DMS 273 (cell line): ENCODE measurements at regions not wholly inside any gene's neighbourhood (a gene's known extent, or its start where the extent isn't known, plus 50 kb on each side); places are given as distances from the start of the nearest gene placed in this dataset.

Experiments used
- DNase-seq: peaks from one replicate; lab custom pipeline; 2025; ENCODE audit not compliant: unreplicated experiment; lab: John Stamatoyannopoulos, UW

DNA sequence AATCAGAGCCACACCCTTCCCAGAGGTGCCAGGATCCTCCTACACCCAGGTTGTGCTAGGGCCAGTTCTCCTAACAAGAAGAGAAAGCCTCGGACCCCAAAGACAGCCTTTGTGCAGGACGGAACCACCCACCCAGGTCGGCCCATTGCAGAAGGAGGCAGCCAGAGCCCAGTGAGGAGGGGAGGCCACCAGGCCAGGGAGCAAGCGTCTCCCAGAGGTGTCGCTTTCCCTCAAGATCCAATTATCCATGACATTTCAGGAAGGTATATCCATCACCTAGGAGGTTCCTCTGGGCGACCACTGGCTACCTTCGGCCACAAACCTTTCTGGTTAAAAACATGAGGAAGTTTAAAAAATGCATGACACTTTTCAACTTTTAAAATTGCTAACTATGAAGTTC is 87.4 kb upstream of the THBS2 start:
- DNase-seq, result no peak

DNA sequence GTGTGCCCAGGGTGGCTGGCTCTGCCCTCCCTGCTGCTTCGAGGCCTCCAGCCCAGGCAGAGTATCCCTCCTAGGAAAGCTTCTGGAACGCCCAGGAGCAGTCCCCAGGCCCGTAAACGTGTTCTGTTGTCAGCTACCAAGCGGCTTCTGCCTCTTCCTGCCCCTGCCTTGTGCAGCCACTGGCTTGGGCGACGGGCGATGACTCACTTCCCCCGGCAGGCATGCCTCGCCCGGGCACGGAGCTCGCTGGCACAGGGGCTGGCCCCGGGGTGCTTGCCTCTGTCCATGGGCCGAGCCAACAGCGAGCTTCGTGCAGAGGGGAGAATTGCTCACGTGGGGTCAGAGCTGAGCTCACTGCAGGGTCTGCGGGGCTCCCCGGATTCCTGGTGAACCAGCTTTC is 86.7 kb upstream of the THBS2 start:
- DNase-seq, result peak; percentile 9

GRCh38 chr6:169339731-169340309 is 86.2 kb upstream of the THBS2 start:
- DNase-seq, result no peak

- DNase-seq, result no peak
These were observed 85.4 kb upstream of the THBS2 start for GRCh38 chr6:169339025-169339424.

DNA sequence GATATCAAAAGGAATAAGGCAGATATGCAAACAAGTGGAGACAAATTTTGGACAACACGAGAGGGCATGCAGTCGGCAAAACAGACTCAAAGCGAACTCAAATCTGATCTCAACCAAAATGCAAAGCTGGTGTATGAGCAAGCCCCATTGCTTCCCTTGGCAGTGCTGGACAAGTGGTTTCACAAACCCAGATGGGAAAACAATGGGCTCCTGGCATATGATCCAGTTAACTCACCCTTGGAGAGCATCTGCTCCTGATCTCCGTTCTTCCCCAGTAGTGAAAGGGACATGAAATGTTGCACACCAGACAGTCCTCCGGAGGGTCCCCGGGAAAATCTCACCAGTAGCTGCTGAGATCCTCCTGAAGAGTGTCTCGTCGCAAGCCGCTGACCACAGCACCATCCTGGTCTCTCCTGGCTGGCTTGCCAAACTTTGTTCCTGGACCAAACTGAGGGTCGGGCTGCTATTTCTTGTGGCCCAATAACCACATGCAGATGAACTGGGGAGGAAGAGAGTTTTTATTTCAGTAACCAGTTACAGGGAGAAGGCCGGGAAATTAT is 84.3 kb upstream of the THBS2 start:
- DNase-seq, result peak; percentile 8

GRCh38 chr6:169335301-169335700 is 81.7 kb upstream of the THBS2 start:
- no peak for DNase-seq

GRCh38 chr6:169332250-169332649 is 78.6 kb upstream of the THBS2 start:
- no peak for DNase-seq

GRCh38 chr6:169328112-169328801 is 74.6 kb upstream of the THBS2 start:
- no peak for DNase-seq

DNA sequence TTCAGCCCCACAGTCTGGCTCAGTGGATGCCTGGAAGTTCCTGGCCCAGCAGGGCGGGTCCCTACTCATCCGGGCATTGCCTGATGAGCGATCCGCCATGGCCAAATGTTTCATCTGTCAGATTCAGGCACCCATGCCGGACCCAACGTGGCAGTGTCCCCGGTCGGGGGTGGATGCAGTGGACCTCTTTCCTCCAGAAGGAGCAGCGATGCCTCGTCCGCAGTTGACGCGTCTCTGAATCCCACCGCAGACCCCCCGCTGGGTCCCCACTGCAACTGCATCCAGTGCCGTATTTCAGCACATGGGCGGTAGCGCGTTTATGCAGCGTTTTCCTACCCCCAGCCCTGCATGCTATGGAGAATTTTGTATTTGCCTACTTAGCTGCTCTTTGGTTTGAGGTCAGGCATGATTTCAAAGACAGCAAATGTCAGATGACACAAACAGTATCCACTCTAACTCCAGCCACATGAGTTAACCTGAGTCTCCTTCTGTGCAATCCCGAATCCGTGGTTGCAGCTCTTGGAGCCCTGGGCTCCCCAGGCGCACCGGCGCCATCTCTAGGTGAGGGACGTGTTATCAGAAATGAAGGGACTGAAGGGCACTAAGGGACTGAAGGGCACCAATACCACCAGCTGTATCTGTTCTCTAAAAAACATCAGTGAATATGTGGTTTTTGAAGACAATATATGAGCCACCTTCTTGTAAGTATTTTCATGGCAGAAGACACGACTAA is 72.6 kb upstream of the THBS2 start:
- peak; percentile 43 for DNase-seq

DNA sequence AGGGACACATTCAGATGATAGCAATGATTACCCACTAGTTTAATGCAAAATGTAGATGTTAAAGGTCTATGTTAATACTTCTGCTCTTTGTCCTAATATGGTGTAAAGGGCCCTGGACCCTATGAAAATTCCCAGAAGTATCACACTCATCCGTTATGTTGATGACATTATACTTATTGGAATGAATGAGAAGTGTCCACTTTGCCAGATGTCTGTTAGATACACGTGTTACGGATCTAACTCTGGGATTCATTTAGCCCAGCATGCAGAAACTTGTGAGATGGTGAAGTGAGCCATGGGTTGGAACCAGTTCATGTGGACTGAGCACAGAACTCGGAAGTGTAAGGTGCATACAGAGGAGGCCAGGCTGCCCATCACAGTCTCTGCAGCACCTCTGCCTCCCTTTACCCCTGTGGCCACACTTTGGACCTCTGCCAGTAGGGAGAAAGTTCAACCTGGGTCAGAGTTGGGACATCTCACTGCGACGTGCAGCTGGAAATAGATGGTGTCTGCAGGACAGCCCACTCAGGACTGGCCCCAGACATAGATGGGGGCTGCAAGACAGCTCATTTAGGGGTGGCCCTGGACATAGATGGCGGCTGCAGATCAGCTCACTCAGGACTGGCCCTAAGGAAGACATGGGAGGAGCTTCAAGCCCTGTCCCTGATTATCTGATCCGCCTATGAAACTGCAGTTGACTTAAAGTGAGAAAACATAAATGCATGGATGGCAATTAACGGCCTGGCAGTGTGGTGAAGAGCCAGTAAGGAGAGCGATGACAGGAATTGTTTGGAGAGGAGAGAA is 71.2 kb upstream of the THBS2 start:
- DNase-seq, result no peak

DNA sequence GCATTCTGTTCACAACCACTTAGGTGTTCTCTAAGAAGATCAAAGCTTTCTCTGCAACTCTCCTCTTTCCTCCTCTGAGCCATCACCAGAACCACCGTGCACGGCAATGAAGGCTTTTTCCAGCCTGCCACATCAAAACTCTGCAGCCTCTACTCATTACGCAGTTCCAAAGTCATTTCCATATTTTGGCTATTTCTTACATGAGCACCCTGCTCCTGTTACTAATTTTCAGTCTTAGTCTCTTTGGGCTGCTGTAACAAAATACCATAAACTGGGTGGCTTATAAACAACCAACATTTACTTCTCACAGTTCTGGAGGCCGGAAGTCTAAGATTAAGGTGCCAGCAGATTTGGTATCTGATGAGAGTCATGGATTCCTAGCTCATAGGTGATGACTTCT is 70.4 kb upstream of the THBS2 start:
- DNase-seq, result no peak

DNA sequence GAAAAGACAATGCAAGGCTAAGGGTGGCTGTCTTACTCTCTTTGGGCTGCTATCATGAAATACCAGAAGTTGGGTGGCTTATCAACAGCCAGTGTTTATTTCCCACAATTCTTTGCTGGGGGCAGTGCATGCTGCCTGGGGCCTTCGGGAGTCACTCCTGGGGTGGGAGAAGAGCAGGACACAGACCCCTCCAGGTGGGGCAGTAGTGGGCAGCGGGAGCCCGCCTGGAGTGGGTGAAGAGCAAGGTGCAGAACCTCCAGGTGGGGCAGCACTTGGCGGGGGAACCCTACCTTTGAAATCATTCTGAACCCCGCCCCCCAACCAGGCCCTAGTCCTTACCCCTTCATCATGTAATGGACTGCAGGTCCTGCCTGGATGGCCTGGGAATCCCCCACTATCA is 69.6 kb upstream of the THBS2 start:
- no peak for DNase-seq

GRCh38 chr6:169321546-169321945 is 67.9 kb upstream of the THBS2 start:
- DNase-seq, result peak; percentile 11

DNA sequence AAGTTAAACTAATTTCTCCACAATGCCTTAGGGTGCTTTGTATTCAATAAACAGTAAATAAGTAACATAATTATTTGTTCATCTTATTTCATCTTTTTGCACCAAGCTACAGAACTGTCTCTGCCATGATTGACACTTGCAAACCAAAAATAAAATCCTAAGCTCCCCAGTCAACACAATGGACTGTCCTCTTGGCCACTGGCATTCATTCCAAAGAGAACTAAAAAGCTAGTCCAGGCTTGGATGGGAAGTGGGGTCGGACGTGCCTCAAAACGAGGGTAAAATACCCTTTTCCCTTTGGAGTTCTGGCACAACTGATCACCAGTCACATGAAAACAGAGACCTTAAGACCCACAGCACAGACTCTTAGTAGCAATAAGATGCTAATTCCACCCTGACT is 66.4 kb upstream of the THBS2 start:
- no peak for DNase-seq

DNA sequence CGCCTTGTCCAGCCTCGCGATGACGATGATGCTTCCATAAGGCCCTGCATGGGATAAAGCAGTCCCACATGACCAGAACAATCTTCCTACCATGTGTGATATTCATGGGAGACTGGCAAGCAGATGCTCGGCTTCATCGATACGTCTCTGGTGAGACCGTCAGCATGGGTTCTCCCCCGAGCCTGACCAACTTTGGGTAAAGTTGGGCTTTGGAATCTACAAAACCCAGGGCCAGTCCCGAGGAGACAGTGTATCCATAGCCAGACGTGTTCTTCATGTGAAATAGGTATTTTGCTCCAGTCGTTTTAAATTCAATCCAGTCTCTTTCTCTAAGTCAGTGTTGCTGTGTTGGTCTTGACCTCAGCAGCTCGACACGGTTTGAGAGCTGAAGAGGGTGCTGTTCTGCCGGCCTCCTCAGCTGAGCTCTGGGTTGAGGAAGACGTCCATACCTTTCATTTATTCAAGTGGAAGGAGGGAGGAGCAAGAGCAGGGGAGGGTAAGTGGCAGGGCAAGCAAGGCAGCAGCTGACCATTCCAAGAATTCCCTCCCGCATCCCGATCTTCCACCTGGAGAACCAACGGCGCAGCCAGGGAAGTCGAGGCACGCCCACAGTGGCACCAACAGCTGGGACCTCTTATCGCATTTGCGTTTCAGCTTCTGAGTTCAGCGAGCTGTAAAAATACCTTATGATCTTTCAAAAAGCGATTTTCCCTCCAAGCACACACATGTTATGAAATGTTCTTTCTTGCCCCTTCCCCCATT is 64.0 kb upstream of the THBS2 start:
- no peak for DNase-seq

DNA sequence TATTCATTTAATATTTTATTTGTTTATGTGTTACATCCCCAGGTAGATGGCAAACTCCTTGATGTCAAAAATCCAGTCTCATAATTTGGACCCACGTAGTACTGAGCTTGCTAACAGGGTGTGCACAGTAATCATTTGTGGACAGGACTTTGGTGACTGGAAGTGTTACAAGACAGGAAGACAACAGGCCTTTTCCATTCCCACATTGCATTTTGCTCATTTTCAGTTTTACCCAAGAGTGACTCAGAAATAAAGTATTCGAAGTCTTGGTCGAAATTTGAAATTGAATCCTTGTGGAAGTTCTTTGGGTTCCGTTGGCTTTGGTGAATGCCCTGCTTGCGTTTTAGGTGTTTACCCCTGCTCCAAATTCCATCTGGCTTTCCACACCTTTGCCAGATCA is 63.0 kb upstream of the THBS2 start:
- DNase-seq, result no peak

DNA sequence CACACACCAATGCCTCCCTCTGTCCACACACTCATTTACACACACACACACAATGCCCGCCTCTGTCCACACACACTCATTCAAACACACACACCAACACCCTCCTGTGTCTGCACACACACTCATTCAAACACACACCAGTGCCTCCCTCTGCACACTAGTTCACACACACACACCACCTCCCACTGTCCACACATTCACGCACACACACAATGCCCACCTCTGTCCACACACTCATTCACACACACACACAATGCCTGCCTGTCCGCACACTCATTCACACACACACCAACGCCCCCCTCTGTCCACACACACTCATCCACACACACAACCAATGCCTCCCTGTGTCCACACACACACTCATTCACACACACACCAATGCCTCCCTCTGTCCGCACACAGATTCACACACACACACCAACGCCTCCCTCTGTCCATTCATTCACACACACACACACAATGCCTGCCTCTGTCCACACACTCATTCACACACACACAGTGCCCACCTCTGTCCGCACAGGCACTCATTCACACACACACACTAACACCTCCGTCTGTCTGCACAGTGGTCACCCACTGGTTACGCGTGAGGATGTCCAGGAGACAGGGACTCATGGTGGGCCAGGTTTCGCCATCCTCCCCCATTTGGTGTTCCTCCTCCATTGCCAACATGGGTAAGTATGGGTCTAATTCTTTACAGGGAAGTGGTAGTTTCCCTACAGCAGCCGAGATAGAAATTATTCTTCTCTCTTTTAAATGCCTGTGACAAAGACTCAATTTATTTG is 62.4 kb upstream of the THBS2 start:
- DNase-seq, result no peak

- no peak for DNase-seq
These were observed 59.8 kb upstream of the THBS2 start for GRCh38 chr6:169313347-169314010.

GRCh38 chr6:169312658-169313346 is 59.2 kb upstream of the THBS2 start:
- no peak for DNase-seq
